ENCODE measurements at regions not wholly inside any gene's neighbourhood (a gene's known extent, or its start where the extent isn't known, plus 50 kb on each side); places are given as distances from the start of the nearest gene placed in this dataset.

- no peaks in the 10 kb centered on the region for H3K9me3 ChIP-seq
- intact Hi-C loops (cut with DNase I), result no loop called here
- H3K36me3 ChIP-seq, result no peaks in the 10 kb centered on the region
- no peak for TF ChIP-seq CTCF (IDR thresholded peaks at IDR 0.05)
- ATAC-seq (no peak), DNase-seq (no peak)
- H3K4me1 ChIP-seq, result peaks cover 20% of the 10 kb centered on the region
- no peak overlapping the region for H3K4me3 ChIP-seq
- H3K27ac ChIP-seq, result peak overlapping the region; percentile 63
- no peaks in the 10 kb centered on the region for H3K27me3 ChIP-seq (ENCODE audit: low read depth)
Measured at GRCh38 chr19:31907661-31908060, 437.7 kb upstream of the ZNF507 start.

GRCh38 chr19:31908080-31908479 lies 437.3 kb upstream of the ZNF507 start:
- DNase-seq (no peak), ATAC-seq (no peak)
- intact Hi-C loops (cut with DNase I), result no loop called here
- Histone ChIP-seq H3K27ac (no peak overlapping the region), H3K9me3 (no peaks in the 10 kb centered on the region), H3K4me3 (no peak overlapping the region), H3K4me1 (peaks cover 20% of the 10 kb centered on the region), H3K27me3 (ENCODE audit: low read depth) (no peaks in the 10 kb centered on the region), H3K36me3 (no peaks in the 10 kb centered on the region)
- TF ChIP-seq CTCF (IDR thresholded peaks at IDR 0.05), result no peak

GRCh38 chr19:31908496-31909225 lies 436.7 kb upstream of the ZNF507 start:
- H3K4me1 ChIP-seq, result peaks cover 20% of the 10 kb centered on the region
- intact Hi-C loops (cut with DNase I), result no loop called here
- DNase-seq, result no peak
- no peak overlapping the region for H3K27ac ChIP-seq
- no peak for ATAC-seq
- H3K36me3 ChIP-seq, result no peaks in the 10 kb centered on the region
- no peaks in the 10 kb centered on the region for H3K27me3 ChIP-seq (ENCODE audit: low read depth)
- no peak overlapping the region for H3K4me3 ChIP-seq
- no peaks in the 10 kb centered on the region for H3K9me3 ChIP-seq
- no peak for TF ChIP-seq CTCF (IDR thresholded peaks at IDR 0.05)

GRCh38 chr19:31910224-31910623 lies 435.2 kb upstream of the ZNF507 start:
- no peaks in the 10 kb centered on the region for H3K36me3 ChIP-seq
- H3K4me3 ChIP-seq, result no peak overlapping the region
- H3K9me3 ChIP-seq, result no peaks in the 10 kb centered on the region
- no peak overlapping the region for H3K27ac ChIP-seq
- no peak for DNase-seq
- H3K27me3 ChIP-seq (ENCODE audit: low read depth), result no peaks in the 10 kb centered on the region
- intact Hi-C loops (cut with DNase I), result no loop called here
- ATAC-seq, result no peak
- no peak for TF ChIP-seq CTCF (IDR thresholded peaks at IDR 0.05)
- H3K4me1 ChIP-seq, result peaks cover 20% of the 10 kb centered on the region

GRCh38 chr19:31911577-31911976 lies 433.8 kb upstream of the ZNF507 start:
- no peaks in the 10 kb centered on the region for H3K9me3 ChIP-seq
- H3K36me3 ChIP-seq, result no peaks in the 10 kb centered on the region
- no peak for TF ChIP-seq CTCF (IDR thresholded peaks at IDR 0.05)
- H3K27me3 ChIP-seq (ENCODE audit: low read depth), result no peaks in the 10 kb centered on the region
- no peak overlapping the region for H3K27ac ChIP-seq
- ATAC-seq (no peak), DNase-seq (no peak)
- intact Hi-C loops (cut with DNase I), result no loop called here
- H3K4me3 ChIP-seq, result no peak overlapping the region
- peaks cover 7% of the 10 kb centered on the region for H3K4me1 ChIP-seq

All from lower lobe of right lung (tissue), 2 donors.